Glutamatergic neuron (in vitro differentiated cells): ENCODE measurements at regions not wholly inside any gene's neighbourhood (a gene's known extent, or its start where the extent isn't known, plus 50 kb on each side); places are given as distances from the start of the nearest gene placed in this dataset.

Experiments
- DNase-seq: peaks from one replicate; pipeline ENCODE4 v3.0.0; 2022
- H3K27ac Mint-ChIP-seq: one replicate; pipeline ENCODE4 v1.8.0; 2020; ENCODE audit warnings: mild to moderate bottlenecking, mixed read lengths, inconsistent platforms; ENCODE audit not compliant: unreplicated experiment
- H3K27me3 Mint-ChIP-seq: one replicate; pipeline ENCODE4 v1.8.0; 2020; ENCODE audit warnings: mild to moderate bottlenecking, moderate library complexity, mixed read lengths, inconsistent platforms; ENCODE audit not compliant: unreplicated experiment
- H3K36me3 Mint-ChIP-seq: one replicate; pipeline ENCODE4 v1.8.0; 2020; ENCODE audit warnings: mild to moderate bottlenecking, mixed read lengths, inconsistent platforms; ENCODE audit not compliant: unreplicated experiment
- H3K4me1 Mint-ChIP-seq: one replicate; pipeline ENCODE4 v1.8.0; 2020; ENCODE audit warnings: mild to moderate bottlenecking, low read depth, mixed read lengths, inconsistent platforms; ENCODE audit not compliant: unreplicated experiment
- H3K4me3 Mint-ChIP-seq: one replicate; pipeline ENCODE4 v1.8.0; 2020; ENCODE audit warnings: mild to moderate bottlenecking, mixed read lengths, inconsistent platforms; ENCODE audit not compliant: unreplicated experiment
- H3K9me3 Mint-ChIP-seq: one replicate; pipeline ENCODE4 v1.8.0; 2020; ENCODE audit warnings: mild to moderate bottlenecking, moderate library complexity, mixed read lengths, inconsistent platforms; ENCODE audit not compliant: unreplicated experiment
- TF ChIP-seq, protein P1 (sequence below): fragments of 200-600 bp; sonication (generic); IDR thresholded peaks from one replicate; pipeline ENCODE4 v1.5.0; 2021; ENCODE audit not compliant: partially characterized antibody, unreplicated experiment

- H3K36me3 Mint-ChIP-seq = no peaks in the 10 kb centered on the region
These were observed 68.8 kb upstream of the CCDC91 start for GRCh38 chr12:28121433-28121832.

DNA sequence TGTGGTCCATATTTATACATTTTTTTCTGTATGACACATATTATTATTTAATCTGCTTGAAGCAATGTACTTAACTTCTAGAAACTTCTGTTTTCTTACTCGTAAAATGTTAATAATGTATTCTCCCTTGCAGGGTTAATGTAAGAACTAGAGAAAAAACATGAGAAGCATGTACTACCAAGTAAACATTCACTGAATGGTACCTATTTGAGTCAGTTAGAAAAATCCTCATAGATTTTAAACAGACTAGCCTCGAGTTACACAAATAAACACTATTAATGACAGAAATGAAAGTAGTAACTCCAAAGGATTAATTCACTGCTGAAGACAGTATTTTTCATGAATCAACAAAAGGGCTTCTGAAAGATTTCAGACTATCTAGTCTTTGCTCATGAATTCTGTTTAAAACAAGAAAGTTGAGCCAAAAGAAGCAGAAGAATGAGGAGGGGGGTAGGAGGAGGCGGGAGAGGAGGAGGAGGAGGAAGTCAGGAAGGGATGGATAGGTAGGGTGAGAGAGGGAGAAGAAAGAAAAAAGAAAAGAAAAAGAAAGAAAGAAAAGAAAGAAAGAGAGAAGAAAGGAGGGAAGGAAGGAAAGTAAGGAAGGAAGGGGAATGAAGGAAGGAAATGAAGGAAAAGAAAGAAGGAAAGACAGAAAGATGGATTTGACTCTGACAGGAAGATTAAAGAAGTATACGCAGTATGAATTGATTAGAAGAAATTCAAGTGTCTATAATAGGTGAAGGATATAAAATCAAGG lies 68.2 kb upstream of the CCDC91 start:
- no peak overlapping the region for H3K4me3 Mint-ChIP-seq
- TF ChIP-seq, protein P1, sequence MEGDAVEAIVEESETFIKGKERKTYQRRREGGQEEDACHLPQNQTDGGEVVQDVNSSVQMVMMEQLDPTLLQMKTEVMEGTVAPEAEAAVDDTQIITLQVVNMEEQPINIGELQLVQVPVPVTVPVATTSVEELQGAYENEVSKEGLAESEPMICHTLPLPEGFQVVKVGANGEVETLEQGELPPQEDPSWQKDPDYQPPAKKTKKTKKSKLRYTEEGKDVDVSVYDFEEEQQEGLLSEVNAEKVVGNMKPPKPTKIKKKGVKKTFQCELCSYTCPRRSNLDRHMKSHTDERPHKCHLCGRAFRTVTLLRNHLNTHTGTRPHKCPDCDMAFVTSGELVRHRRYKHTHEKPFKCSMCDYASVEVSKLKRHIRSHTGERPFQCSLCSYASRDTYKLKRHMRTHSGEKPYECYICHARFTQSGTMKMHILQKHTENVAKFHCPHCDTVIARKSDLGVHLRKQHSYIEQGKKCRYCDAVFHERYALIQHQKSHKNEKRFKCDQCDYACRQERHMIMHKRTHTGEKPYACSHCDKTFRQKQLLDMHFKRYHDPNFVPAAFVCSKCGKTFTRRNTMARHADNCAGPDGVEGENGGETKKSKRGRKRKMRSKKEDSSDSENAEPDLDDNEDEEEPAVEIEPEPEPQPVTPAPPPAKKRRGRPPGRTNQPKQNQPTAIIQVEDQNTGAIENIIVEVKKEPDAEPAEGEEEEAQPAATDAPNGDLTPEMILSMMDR = no peak
- H3K27ac Mint-ChIP-seq = no peak overlapping the region
- no peaks in the 10 kb centered on the region for H3K9me3 Mint-ChIP-seq
- no peaks in the 10 kb centered on the region for H3K27me3 Mint-ChIP-seq
- DNase-seq = no peak
- H3K4me1 Mint-ChIP-seq = no peaks in the 10 kb centered on the region
- no peaks in the 10 kb centered on the region for H3K36me3 Mint-ChIP-seq

More at GRCh38 chr12:28121433-28121832, 68.8 kb upstream of the CCDC91 start:
- no peaks in the 10 kb centered on the region for H3K4me1 Mint-ChIP-seq
- no peak overlapping the region for H3K27ac Mint-ChIP-seq
- no peak for DNase-seq
- H3K4me3 Mint-ChIP-seq = no peak overlapping the region
- TF ChIP-seq, protein P1 = no peak
- no peaks in the 10 kb centered on the region for H3K27me3 Mint-ChIP-seq
- H3K9me3 Mint-ChIP-seq = no peaks in the 10 kb centered on the region

DNA sequence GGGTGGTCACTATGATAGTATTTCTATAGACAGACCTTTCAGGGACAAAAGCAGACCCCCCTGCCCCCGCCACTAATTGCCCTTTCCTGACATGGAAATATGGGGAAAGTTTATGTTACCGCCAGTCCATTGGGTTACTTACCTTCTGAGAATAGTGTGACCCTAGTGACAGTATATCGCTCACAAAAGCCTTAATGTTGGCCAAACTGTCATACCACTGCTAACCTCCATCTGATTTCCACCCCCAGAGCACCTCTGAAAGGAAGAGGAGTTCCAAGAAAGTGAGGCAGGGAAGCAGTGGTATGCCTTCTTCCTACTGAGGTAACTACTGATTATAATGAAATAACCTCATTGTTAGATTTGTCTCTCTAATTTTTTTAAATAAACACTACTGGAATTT lies 67.5 kb upstream of the CCDC91 start:
- no peak for DNase-seq
- H3K27ac Mint-ChIP-seq = no peak overlapping the region
- TF ChIP-seq, protein P1 = no peak
- no peak overlapping the region for H3K4me3 Mint-ChIP-seq
- no peaks in the 10 kb centered on the region for H3K4me1 Mint-ChIP-seq
- H3K9me3 Mint-ChIP-seq = no peaks in the 10 kb centered on the region
- no peaks in the 10 kb centered on the region for H3K36me3 Mint-ChIP-seq
- H3K27me3 Mint-ChIP-seq = no peaks in the 10 kb centered on the region

- no peak overlapping the region for H3K27ac Mint-ChIP-seq
- DNase-seq = no peak
- TF ChIP-seq, protein P1 = no peak
- no peaks in the 10 kb centered on the region for H3K4me1 Mint-ChIP-seq
- no peaks in the 10 kb centered on the region for H3K36me3 Mint-ChIP-seq
- H3K9me3 Mint-ChIP-seq = no peaks in the 10 kb centered on the region
- peaks cover 2% of the 10 kb centered on the region for H3K27me3 Mint-ChIP-seq
- no peak overlapping the region for H3K4me3 Mint-ChIP-seq
These were observed 62.8 kb upstream of the CCDC91 start for GRCh38 chr12:28127455-28127854.

- Mint-ChIP-seq H3K4me1 (no peaks in the 10 kb centered on the region), H3K9me3 (no peaks in the 10 kb centered on the region), H3K27me3 (peaks cover 2% of the 10 kb centered on the region), H3K4me3 (no peak overlapping the region), H3K36me3 (no peaks in the 10 kb centered on the region), H3K27ac (no peak overlapping the region)
- DNase-seq = no peak
- TF ChIP-seq, protein P1 = no peak
These were observed 61.2 kb upstream of the CCDC91 start for GRCh38 chr12:28129031-28129430.
